OCI-LY7 (cell line): ENCODE measurements at regions not wholly inside any gene's neighbourhood (a gene's known extent, or its start where the extent isn't known, plus 50 kb on each side); places are given as distances from the start of the nearest gene placed in this dataset.

Experiments used
- BruUV-seq: library from RNA; stranded (reverse); fragments of 400-500 nt; replicated peaks from 2 replicates; lab custom pipeline; 2021; lab: Mats Ljungman, UMichigan
- CTCF ChIA-PET: fragments of 300-600 bp; sonication (Branson Sonifier 250); formaldehyde crosslinking; loops from one replicate; lab custom pipeline; 2022; ENCODE audit warnings: antibody characterized with exemption; ENCODE audit not compliant: unreplicated experiment; lab: Charles Lee
- POLR2A ChIA-PET: fragments of 300-600 bp; sonication (Branson Sonifier 250); formaldehyde crosslinking; loops from one replicate; lab custom pipeline; 2022; ENCODE audit warnings: antibody characterized with exemption; lab: Charles Lee
- DNase-seq: peaks from one replicate; pipeline ENCODE4 v3.0.0-alpha.2; 2015; ENCODE audit warnings: low spot score
- H2AFZ ChIP-seq: fragments of 200-600 bp; sonication (generic), shearing (Covaris generic); 2 replicates; pipeline ENCODE4 v1.6.1; 2014; ENCODE audit warnings: mild to moderate bottlenecking, antibody characterized with exemption, low read length, moderate library complexity
- H3K27ac ChIP-seq: fragments of 200-600 bp; sonication (generic); 2 replicates; pipeline ENCODE4 v1.5.1; 2014; ENCODE audit warnings: mixed run types, low read depth, mild to moderate bottlenecking, moderate library complexity, low read length, inconsistent platforms; ENCODE audit not compliant: poor library complexity, severe bottlenecking
- H3K36me3 ChIP-seq: fragments of 200-600 bp; sonication (generic); 2 replicates; pipeline ENCODE4 v1.6.1; 2014; ENCODE audit warnings: mild to moderate bottlenecking, antibody characterized with exemption, low read length, moderate library complexity, mixed read lengths; ENCODE audit not compliant: insufficient read depth
- H3K4me1 ChIP-seq: fragments of 200-600 bp; sonication (generic); 2 replicates; pipeline ENCODE4 v1.5.1; 2014; ENCODE audit warnings: mild to moderate bottlenecking, low read length; ENCODE audit not compliant: insufficient read depth, poor library complexity, severe bottlenecking
- H3K4me2 ChIP-seq: fragments of 200-600 bp; sonication (generic); 2 replicates; pipeline ENCODE4 v1.6.1; 2014; ENCODE audit warnings: mild to moderate bottlenecking, low read length
- H3K4me3 ChIP-seq: fragments of 200-600 bp; sonication (generic); 2 replicates; pipeline ENCODE4 v1.5.1; 2014; ENCODE audit warnings: mild to moderate bottlenecking, low read depth, low read length; ENCODE audit not compliant: poor library complexity, severe bottlenecking
- H3K79me2 ChIP-seq: fragments of 200-600 bp; sonication (generic); 2 replicates; pipeline ENCODE4 v1.6.1; 2016; ENCODE audit warnings: low read depth, mild to moderate bottlenecking, low read length, moderate library complexity, mixed read lengths; ENCODE audit not compliant: insufficient read depth
- H3K9me2 ChIP-seq: fragments of 200-600 bp; sonication (generic); 2 replicates; pipeline ENCODE4 v1.6.1; 2016; ENCODE audit warnings: mild to moderate bottlenecking, low read length, mixed read lengths; ENCODE audit not compliant: insufficient read depth
- H3K9me3 ChIP-seq: fragments of 200-600 bp; sonication (generic); 2 replicates; pipeline ENCODE4 v1.6.1; 2014; ENCODE audit warnings: mild to moderate bottlenecking, mixed run types, low read length, mixed read lengths
- H4K20me1 ChIP-seq: fragments of 200-600 bp; sonication (generic); 2 replicates; pipeline ENCODE4 v1.6.1; 2014; ENCODE audit warnings: mild to moderate bottlenecking, antibody characterized with exemption, low read length, moderate library complexity, mixed read lengths; ENCODE audit not compliant: insufficient read depth
- EZH2phosphoT487 ChIP-seq: fragments of 200-600 bp; sonication (generic); IDR thresholded peaks from 2 replicates; pipeline ENCODE4 v1.6.1; 2018; ENCODE audit warnings: low read depth, borderline replicate concordance, mild to moderate bottlenecking, mixed run types, antibody characterized with exemption, low read length, moderate library complexity, mixed read lengths
- intact Hi-C: fragments of 100-400 bp; cut with micrococcal nuclease; formaldehyde crosslinking; loops from one replicate; pipeline ENCODE4 v1.10.0; 2022; ENCODE audit not compliant: unreplicated experiment
- TF ChIP-seq, protein P1 (sequence below): fragments of 200-600 bp; sonication (generic); conservative IDR thresholded peaks from 2 replicates; pipeline ENCODE4 v1.5.1; 2014; ENCODE audit warnings: mild to moderate bottlenecking, antibody characterized with exemption, low read length, moderate library complexity, mixed read lengths

DNA sequence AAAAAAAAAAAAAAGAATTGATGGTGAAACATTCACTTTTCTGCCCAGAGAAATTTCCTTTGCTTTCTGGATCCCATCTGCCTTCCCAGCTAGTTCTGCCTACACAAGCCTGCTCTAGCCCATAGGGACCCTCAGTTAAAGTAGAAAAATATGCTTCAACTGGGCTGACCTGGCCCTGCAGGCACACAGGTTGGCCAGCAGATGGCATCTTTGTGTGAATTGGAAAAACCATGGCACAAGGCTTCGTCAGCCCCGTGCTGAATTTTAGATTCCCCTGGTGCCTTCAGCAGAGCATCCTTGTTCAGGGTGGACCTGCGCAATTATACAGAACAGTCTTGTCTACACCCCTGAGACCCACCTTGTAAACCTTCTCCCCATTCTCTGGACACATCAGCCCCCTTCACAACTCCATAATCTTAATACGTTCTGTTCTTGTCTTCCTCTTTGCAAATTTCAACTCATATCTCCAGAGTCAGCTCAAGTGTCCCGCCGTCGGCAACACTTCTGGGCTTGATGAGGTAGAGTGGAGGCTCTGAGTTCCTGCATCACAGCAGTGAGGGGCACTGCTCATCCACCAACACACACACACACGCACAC, 114.5 kb downstream of the INSIG2 start:
- intact Hi-C loops: loop anchor here (5.0 kb wide), 1 partner anchor 156 kb away; no protein-coding TSS in a partner anchor
- no peak overlapping the region for H3K4me2 ChIP-seq
- POLR2A ChIA-PET: no interaction called here

GRCh38 chr2:118198268-118198667, 110.0 kb downstream of the INSIG2 start:
- no peak for DNase-seq
- H3K9me3 ChIP-seq: no peaks in the 10 kb centered on the region
- no TSS peak for BruUV-seq
- H3K4me2 ChIP-seq: no peak overlapping the region
- TF ChIP-seq, protein P1, sequence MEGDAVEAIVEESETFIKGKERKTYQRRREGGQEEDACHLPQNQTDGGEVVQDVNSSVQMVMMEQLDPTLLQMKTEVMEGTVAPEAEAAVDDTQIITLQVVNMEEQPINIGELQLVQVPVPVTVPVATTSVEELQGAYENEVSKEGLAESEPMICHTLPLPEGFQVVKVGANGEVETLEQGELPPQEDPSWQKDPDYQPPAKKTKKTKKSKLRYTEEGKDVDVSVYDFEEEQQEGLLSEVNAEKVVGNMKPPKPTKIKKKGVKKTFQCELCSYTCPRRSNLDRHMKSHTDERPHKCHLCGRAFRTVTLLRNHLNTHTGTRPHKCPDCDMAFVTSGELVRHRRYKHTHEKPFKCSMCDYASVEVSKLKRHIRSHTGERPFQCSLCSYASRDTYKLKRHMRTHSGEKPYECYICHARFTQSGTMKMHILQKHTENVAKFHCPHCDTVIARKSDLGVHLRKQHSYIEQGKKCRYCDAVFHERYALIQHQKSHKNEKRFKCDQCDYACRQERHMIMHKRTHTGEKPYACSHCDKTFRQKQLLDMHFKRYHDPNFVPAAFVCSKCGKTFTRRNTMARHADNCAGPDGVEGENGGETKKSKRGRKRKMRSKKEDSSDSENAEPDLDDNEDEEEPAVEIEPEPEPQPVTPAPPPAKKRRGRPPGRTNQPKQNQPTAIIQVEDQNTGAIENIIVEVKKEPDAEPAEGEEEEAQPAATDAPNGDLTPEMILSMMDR: no peak
- no peak for TF ChIP-seq EZH2phosphoT487
- no peak overlapping the region for H3K27ac ChIP-seq
- H3K36me3 ChIP-seq: no peaks in the 10 kb centered on the region
- no peaks in the 10 kb centered on the region for H4K20me1 ChIP-seq
- ChIA-PET CTCF (no interaction called here), POLR2A (interaction anchor here (1.1 kb wide), 1 partner anchor 11 kb away, joined by 6 read pairs; no protein-coding TSS in a partner anchor)
- no peaks in the 10 kb centered on the region for H3K79me2 ChIP-seq
- H3K4me3 ChIP-seq: no peak overlapping the region
- H3K4me1 ChIP-seq: no peaks in the 10 kb centered on the region
- intact Hi-C loops: no loop called here
- peak overlapping the region; percentile 25; the same call in 1 of the 2 replicates for H2AFZ ChIP-seq
- H3K9me2 ChIP-seq: no peaks in the 10 kb centered on the region

More for the DNA sequence above, 114.5 kb downstream of the INSIG2 start:
- Histone ChIP-seq H3K36me3 (no peaks in the 10 kb centered on the region), H3K4me3 (no peak overlapping the region), H3K4me1 (no peaks in the 10 kb centered on the region), H3K9me3 (no peaks in the 10 kb centered on the region), H3K27ac (no peak overlapping the region), H3K79me2 (no peaks in the 10 kb centered on the region), H4K20me1 (no peaks in the 10 kb centered on the region), H3K9me2 (no peaks in the 10 kb centered on the region), H2AFZ (no peak overlapping the region)
- TF ChIP-seq EZH2phosphoT487: no peak
- TF ChIP-seq, protein P1: peak; percentile 84
- DNase-seq: peak; percentile 58
- BruUV-seq: no TSS peak
- CTCF ChIA-PET: interaction anchor here (1.1 kb wide), 1 partner anchor 19 kb away, joined by 3 read pairs; no protein-coding TSS in a partner anchor

GRCh38 chr2:118197011-118197675, 108.9 kb downstream of the INSIG2 start:
- Histone ChIP-seq H3K36me3 (no peaks in the 10 kb centered on the region), H2AFZ (no peak overlapping the region), H3K27ac (no peak overlapping the region), H3K79me2 (no peaks in the 10 kb centered on the region), H4K20me1 (no peaks in the 10 kb centered on the region), H3K4me1 (no peaks in the 10 kb centered on the region), H3K9me2 (no peaks in the 10 kb centered on the region), H3K4me3 (no peak overlapping the region), H3K4me2 (no peak overlapping the region), H3K9me3 (no peaks in the 10 kb centered on the region)
- BruUV-seq: no TSS peak
- ChIA-PET CTCF (no interaction called here), POLR2A (interaction anchor here (1.1 kb wide), 1 partner anchor 10 kb away, joined by 6 read pairs; no protein-coding TSS in a partner anchor)
- TF ChIP-seq, protein P1: no peak
- TF ChIP-seq EZH2phosphoT487: no peak
- intact Hi-C loops: no loop called here
- DNase-seq: peak; percentile 30
